SK-N-SH treated with all-trans-retinoic acid at 6 μM for 48 hours (cell line): ENCODE measurements at regions not wholly inside any gene's neighbourhood (a gene's known extent, or its start where the extent isn't known, plus 50 kb on each side); places are given as distances from the start of the nearest gene placed in this dataset.

ENCODE experiments used
- ATAC-seq: fragments of 200-7000 bp; cut with Tn5 transposase; 3 replicates; pipeline ENCODE4 v1.9.1; 2020; ENCODE audit warnings: mild to moderate bottlenecking, moderate library complexity
- ARNTL ChIP-seq: fragments of 450-650 bp; formaldehyde crosslinking; IDR thresholded peaks from 2 replicates; pipeline ENCODE4 v1.5.0; 2020; ENCODE audit warnings: low read depth, mild to moderate bottlenecking, moderate library complexity, borderline replicate concordance
- BACH2 ChIP-seq: fragments of 250-450 bp; sonication (Bioruptor Pico); IDR thresholded peaks from 2 replicates; pipeline ENCODE4 v1.9.0; 2021; ENCODE audit warnings: mild to moderate bottlenecking, borderline replicate concordance
- CSDC2 ChIP-seq: fragments of 250-450 bp; sonication (Bioruptor Pico); IDR thresholded peaks from 2 replicates; pipeline ENCODE4 v1.5.0; 2020; ENCODE audit warnings: mild to moderate bottlenecking, moderate library complexity
- CSRNP3 ChIP-seq: fragments of 250-450 bp; sonication (Bioruptor Pico); IDR thresholded peaks from 2 replicates; pipeline ENCODE4 v1.5.1; 2021; ENCODE audit warnings: mild to moderate bottlenecking, moderate library complexity
- ESRRG ChIP-seq: fragments of 250-450 bp; sonication (Bioruptor Pico); IDR thresholded peaks from 2 replicates; pipeline ENCODE4 v1.6.1; 2021; ENCODE audit warnings: mild to moderate bottlenecking
- GLIS3 ChIP-seq: fragments of 250-450 bp; sonication (Bioruptor Pico); IDR thresholded peaks from 2 replicates; pipeline ENCODE4 v1.5.0; 2020; ENCODE audit warnings: mild to moderate bottlenecking, moderate library complexity
- ISL1 ChIP-seq: fragments of 250-450 bp; sonication (Bioruptor Pico); IDR thresholded peaks from 2 replicates; pipeline ENCODE4 v2.1.2; 2022; ENCODE audit warnings: mild to moderate bottlenecking, moderate library complexity
- OSR1 ChIP-seq: fragments of 250-450 bp; sonication (Bioruptor Pico); IDR thresholded peaks from 2 replicates; pipeline ENCODE4 v1.8.0; 2022; ENCODE audit warnings: moderate library complexity, mild to moderate bottlenecking, inconsistent platforms
- PATZ1 ChIP-seq: fragments of 250-450 bp; sonication (Bioruptor Pico); IDR thresholded peaks from 2 replicates; pipeline ENCODE4 v1.8.0; 2020; ENCODE audit warnings: mild to moderate bottlenecking, moderate library complexity, borderline replicate concordance
- POU6F1 ChIP-seq: fragments of 250-450 bp; sonication (Bioruptor Pico); IDR thresholded peaks from 2 replicates; pipeline ENCODE4 v1.8.0; 2021; ENCODE audit warnings: low read depth, mild to moderate bottlenecking, moderate library complexity, borderline replicate concordance
- PPARA ChIP-seq: fragments of 250-450 bp; sonication (Bioruptor Pico); IDR thresholded peaks from 2 replicates; pipeline ENCODE4 v1.5.0; 2020; ENCODE audit warnings: mild to moderate bottlenecking, borderline replicate concordance
- SNAI2 ChIP-seq: fragments of 250-450 bp; sonication (Bioruptor Pico); IDR thresholded peaks from 2 replicates; pipeline ENCODE4 v1.5.0; 2020; ENCODE audit warnings: mild to moderate bottlenecking, moderate library complexity
- TCF4 ChIP-seq: fragments of 250-450 bp; sonication (Bioruptor Pico); IDR thresholded peaks from 2 replicates; pipeline ENCODE4 v1.8.0; 2021; ENCODE audit warnings: mild to moderate bottlenecking, moderate library complexity, borderline replicate concordance
- TOX ChIP-seq: fragments of 250-450 bp; sonication (Bioruptor Pico); IDR thresholded peaks from 2 replicates; pipeline ENCODE4 v1.8.0; 2021; ENCODE audit warnings: mild to moderate bottlenecking, moderate library complexity, borderline replicate concordance
- TSHZ2 ChIP-seq: fragments of 250-450 bp; sonication (Bioruptor Pico); IDR thresholded peaks from 2 replicates; pipeline ENCODE4 v1.5.0; 2020; ENCODE audit warnings: mild to moderate bottlenecking, moderate library complexity
- ZC3H10 ChIP-seq: fragments of 250-450 bp; sonication (Bioruptor Pico); IDR thresholded peaks from 2 replicates; pipeline ENCODE4 v1.5.1; 2021; ENCODE audit warnings: mild to moderate bottlenecking, moderate library complexity
- ZFP3 ChIP-seq: fragments of 250-450 bp; sonication (Bioruptor Pico); IDR thresholded peaks from 2 replicates; pipeline ENCODE4 v1.5.0; 2020; ENCODE audit warnings: mild to moderate bottlenecking, moderate library complexity
- ZFP30 ChIP-seq: fragments of 450-650 bp; formaldehyde crosslinking; IDR thresholded peaks from 2 replicates; pipeline ENCODE4 v1.5.0; 2022; ENCODE audit warnings: mild to moderate bottlenecking, moderate library complexity
- ZNF565 ChIP-seq: fragments of 450-650 bp; formaldehyde crosslinking; conservative IDR thresholded peaks from 2 replicates; pipeline ENCODE4 v1.5.0; 2020; ENCODE audit warnings: low read depth, mild to moderate bottlenecking, moderate library complexity
- ZNF70 ChIP-seq: fragments of 450-650 bp; formaldehyde crosslinking; IDR thresholded peaks from 2 replicates; pipeline ENCODE4 v1.5.0; 2020; ENCODE audit warnings: mild to moderate bottlenecking, moderate library complexity
- ZNF8 ChIP-seq: fragments of 450-650 bp; formaldehyde crosslinking; IDR thresholded peaks from 2 replicates; pipeline ENCODE4 v1.5.0; 2020; ENCODE audit warnings: mild to moderate bottlenecking, moderate library complexity
- TF ChIP-seq, protein P1 (sequence below): fragments of 250-450 bp; sonication (Bioruptor Pico); IDR thresholded peaks from 2 replicates; pipeline ENCODE4 v1.5.1; 2020; ENCODE audit warnings: low read depth, mild to moderate bottlenecking, moderate library complexity

DNA sequence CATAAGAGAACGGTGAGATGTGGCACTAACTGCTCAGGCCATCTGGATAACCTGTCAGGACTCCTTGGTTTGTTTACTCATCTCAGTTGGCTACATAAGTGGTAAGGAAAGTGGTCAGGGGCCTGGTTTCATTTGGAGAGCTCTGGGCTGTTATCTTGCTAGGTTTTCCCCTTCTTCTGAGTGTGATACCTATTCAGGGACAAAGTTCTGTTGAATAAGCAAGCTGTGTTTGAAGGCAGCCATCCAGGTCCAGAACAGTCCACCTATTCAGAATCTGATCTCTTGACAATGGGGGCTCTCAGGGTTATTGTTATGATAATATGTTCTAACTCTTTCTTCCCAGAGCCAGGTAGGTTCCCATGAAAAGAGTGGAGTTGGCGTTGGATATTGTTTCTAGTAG is 194.9 kb downstream of the PAH start:
- no peak for ATAC-seq
- no peak for TF ChIP-seq PATZ1
- TF ChIP-seq PPARA (CRISPR knock-in tag), result no peak
- no peak for TF ChIP-seq ESRRG (CRISPR knock-in tag)
- TF ChIP-seq ZNF565, result no peak
- TF ChIP-seq TOX (CRISPR knock-in tag), result no peak
- TF ChIP-seq, protein P1, sequence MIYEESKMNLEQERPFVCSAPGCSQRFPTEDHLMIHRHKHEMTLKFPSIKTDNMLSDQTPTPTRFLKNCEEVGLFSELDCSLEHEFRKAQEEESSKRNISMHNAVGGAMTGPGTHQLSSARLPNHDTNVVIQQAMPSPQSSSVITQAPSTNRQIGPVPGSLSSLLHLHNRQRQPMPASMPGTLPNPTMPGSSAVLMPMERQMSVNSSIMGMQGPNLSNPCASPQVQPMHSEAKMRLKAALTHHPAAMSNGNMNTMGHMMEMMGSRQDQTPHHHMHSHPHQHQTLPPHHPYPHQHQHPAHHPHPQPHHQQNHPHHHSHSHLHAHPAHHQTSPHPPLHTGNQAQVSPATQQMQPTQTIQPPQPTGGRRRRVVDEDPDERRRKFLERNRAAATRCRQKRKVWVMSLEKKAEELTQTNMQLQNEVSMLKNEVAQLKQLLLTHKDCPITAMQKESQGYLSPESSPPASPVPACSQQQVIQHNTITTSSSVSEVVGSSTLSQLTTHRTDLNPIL (CRISPR knock-in tag), result no peak
- TF ChIP-seq ZFP3 (CRISPR knock-in tag), result no peak
- no peak for TF ChIP-seq ZC3H10 (CRISPR knock-in tag)
- no peak for TF ChIP-seq ARNTL (CRISPR knock-in tag)
- TF ChIP-seq SNAI2 (CRISPR knock-in tag), result no peak
- no peak for TF ChIP-seq CSRNP3 (CRISPR knock-in tag)
- no peak for TF ChIP-seq GLIS3 (CRISPR knock-in tag)
- TF ChIP-seq CSDC2 (CRISPR knock-in tag), result no peak
- no peak for TF ChIP-seq ZFP30
- no peak for TF ChIP-seq OSR1 (CRISPR knock-in tag)

DNA sequence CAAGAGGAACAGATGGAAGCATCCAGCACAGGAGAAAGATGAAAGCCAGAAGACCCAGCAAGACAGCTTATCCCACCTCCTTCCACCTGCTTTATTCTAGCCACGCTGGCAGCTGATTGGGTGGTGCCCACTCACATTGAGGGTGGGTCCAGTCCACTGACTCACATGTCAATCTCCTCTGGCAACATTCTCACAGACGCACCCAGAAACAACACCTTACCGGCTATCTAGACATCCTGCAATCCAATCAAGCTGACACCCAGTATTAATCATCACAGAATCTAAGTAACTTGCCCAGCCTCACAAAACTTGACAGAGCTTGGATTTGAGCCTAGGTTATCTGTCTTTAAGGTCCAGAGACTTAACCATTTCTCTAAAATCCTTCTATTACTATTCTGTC is 208.9 kb downstream of the PAH start:
- no peak for ATAC-seq
- TF ChIP-seq SNAI2 (CRISPR knock-in tag) (no peak), ZFP3 (CRISPR knock-in tag) (no peak), PATZ1 (no peak), CSRNP3 (CRISPR knock-in tag) (no peak), BACH2 (CRISPR knock-in tag) (no peak), POU6F1 (CRISPR knock-in tag) (no peak), ARNTL (CRISPR knock-in tag) (no peak), ZC3H10 (CRISPR knock-in tag) (no peak), TCF4 (CRISPR knock-in tag) (no peak)

DNA sequence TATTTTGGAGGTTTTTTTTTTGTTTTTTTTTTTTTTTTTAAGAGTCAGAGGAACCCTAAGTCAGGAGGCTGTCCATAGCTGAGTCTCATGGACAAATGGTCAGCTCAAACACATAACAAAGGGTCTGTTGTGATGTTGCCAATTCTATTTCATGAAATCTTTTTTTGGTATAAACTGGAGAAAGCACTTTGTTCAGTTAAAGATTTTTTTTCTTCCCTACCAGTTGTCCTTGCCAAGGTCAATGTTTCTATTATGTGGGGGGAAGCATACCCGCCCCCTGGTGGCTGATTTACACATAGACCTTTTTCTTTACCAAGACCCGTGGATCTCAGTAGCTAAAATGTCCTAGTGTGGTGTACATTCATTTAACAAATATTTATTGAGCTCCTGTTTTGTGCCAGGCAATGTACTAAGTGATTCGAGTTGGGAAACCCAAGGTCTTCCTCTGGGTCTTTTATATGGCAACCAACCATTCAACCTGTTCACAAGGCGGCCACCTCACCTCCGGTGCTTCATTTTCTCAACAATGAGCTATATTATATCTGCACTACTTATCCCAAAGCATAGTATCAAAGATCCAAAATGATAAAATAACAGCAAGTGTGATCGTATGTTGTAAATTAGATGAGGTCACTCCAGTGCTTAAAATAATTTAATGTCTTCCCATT is 214.5 kb downstream of the PAH start:
- peak; percentile 85 for ATAC-seq
- TF ChIP-seq OSR1 (CRISPR knock-in tag) (no peak), ESRRG (CRISPR knock-in tag) (no peak), ISL1 (CRISPR knock-in tag) (no peak), ZNF70 (CRISPR knock-in tag) (no peak), PPARA (CRISPR knock-in tag) (no peak), TSHZ2 (CRISPR knock-in tag) (no peak), ZNF8 (no peak), ZFP30 (no peak), ZC3H10 (CRISPR knock-in tag) (no peak)
- TF ChIP-seq, protein P1 (CRISPR knock-in tag), result no peak
